NCI-H2107 (cell line): ENCODE measurements at regions not wholly inside any gene's neighbourhood (a gene's known extent, or its start where the extent isn't known, plus 50 kb on each side); places are given as distances from the start of the nearest gene placed in this dataset.

Source experiments
- DNase-seq: peaks from one replicate; lab custom pipeline; 2025; lab: John Stamatoyannopoulos, UW

DNA sequence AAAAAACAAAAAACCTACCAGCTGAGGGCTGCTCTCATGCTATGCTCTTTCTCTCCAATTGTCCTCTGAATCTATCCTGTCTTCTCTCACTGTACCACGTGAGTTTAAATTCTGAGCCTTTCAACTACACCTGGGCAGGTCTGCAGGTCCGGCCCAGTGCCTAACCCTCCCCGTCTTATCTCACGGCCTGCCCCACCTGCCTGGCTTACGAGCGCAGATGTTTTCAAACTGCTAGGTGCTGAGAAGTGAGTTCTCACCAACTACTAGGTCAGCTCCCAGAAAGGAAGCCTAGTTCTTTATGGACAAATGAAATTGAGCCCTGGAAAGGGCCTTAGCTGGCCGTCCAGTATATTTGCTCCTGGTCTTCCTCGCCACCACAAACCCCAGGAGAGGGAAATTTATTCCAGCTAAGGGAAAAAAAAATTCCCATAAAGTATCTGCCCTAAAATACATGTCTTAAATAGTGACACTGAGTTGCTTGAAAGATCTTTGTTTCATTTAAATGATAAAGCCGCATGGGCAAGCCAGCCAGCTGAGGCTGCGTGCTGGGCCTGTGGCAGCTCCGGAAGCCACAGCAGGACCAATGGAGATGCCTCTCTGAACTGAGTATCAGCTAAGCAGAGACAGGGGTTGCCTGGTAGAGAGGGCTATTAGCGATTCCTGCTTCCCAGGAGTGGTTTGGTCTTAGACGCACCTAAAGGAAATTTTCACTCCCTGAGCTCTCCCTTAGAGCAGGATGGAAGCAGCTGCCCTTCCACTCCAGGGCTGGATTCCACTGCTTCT is 92.5 kb upstream of the NCK2 start:
- no peak for DNase-seq

DNA sequence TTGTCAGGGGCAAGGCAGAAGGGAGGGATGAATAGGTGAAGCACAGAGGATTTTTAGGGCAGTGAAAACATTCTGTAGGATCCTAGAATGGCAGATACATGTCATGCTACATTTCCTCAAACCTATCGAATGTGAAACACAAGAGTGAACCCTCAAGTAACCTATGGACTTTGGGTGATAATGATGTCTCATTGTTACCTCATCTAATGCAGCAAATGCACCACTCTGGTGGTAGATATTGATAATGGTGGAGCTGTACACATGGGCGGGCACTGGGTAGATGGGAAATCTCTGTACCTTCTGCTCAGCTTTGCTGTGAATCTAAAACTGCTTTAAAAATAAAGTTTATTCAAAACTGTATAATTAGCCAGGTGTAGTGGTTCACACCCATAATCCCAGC is 95.2 kb upstream of the NCK2 start:
- no peak for DNase-seq

GRCh38 chr2:105647731-105648130 is 97.0 kb upstream of the NCK2 start:
- no peak for DNase-seq

DNA sequence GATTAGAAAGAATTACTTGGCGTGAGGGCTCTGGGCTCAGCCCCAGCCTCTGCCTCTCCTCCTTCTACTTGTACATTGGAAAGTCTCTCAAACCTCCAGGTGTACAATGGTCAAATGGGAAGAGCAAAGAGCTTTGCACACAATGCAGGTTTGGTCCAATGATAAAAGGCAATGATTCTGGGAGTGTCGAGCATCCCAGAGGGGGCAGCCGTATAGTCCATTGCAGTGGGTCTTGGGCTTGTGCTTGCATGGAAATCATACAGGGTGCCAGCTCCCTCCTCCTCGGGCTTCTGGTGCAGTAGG is 98.0 kb upstream of the NCK2 start:
- DNase-seq = no peak

DNA sequence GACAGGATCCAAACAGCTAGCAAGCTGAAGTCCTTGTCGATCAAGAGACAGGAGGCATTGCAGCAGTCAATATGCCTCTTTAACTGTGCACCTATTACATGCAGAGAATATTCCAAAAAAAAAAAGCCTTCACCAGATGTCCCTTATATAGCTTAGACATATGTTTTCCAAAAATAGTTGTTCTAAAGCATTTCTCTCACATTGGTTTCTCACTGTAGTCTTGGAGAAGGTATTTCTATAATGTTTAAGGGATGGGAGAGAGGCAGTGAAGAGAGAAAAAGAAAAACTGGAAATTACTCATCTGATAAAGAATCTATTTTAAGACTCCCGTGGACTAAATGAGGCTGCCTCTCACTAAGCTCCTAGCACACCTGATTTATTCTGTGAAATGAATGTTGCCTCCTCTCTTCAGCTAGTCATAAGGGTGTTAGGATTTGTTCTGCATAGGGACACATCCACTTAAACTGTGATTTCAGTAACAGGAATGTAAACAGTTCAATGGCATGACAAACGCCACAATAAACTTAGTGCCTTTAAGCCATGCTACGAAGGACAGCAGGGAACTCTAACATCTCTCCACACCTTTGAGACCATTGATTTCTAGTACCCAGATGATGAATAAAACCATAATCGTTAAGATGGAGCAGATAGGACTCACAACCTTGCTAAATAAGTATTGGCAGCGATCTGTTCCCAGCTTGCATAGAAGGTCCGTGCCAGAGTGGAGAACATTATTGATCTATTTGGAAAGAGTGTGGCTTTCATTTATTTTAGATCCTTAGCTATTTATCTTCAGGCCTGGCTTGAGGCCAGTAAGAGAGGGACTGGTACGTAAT is 98.6 kb upstream of the NCK2 start:
- no peak for DNase-seq

GRCh38 chr2:105645031-105645937 is 99.4 kb upstream of the NCK2 start:
- DNase-seq = no peak

DNA sequence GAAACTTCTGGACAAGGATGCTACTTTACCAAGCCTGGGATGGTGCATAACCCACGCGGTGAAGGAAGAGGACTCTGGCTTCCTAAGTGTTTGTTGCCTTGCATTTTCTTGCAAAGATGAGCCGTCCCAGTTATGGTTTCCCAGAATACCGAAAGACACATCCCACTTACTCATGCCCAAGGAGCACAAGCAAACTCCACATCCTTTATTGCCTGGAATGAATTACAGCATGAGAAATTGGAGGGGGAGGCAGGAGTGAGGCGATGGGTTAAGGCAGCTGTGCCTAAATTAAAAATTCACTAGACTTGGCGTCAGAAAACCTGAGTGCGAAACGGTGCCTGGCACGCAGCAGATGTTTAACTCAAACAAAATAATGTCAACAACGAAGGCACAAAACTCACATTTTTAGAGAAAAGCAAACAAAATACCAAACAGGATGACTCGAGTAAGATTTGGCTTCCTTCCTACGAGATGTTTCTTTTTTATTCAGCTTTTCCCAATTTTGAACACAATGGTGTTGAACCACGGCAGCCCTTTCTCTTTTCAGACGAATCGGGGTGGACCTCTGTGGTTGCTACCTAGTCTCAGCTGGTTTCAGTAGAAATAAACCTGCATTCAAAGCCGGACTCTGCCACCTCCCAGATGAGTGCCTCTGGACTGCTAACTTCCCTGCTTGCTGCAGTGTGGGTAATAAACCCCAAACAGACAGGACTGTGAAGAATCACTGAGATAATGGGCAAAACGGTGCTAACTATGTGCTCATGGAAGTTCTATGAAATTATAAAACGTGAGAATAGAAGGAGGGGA is 100.3 kb upstream of the NCK2 start:
- DNase-seq = no peak

DNA sequence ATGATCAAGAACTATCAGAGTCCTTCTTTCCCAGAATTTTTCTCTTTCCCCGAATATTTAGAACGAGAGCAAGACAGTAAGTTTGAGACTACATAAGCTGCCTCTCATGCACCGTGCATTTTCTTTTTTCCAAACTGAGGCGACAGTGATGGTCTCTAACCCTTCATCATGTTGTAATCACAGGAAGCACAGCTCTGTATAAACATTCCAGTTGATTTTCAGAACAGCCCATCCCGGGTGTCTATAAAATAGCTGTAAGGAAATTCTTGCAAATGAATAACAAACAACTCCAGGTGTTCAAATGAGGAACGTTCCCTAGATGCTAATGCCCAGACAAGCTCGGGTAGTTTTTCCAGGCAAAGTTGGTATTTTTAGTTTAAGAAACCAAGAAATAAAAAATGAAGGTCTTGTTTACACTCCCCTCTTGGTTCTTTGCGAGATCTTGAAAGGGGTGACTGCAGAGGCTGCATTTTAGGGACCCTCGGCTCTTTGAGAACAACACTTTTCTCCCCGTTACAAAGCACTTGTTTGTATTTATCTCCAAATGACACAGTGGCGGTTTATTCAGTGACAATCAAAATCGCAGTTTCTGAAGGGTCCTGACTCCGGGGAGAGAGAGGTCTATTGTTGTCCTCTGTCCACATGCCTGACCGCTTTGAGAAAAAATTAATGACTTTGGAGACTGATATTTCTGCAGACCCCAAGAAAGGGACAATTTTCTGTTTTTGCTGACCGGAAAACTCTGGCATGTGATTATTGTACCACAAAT is 101.1 kb upstream of the NCK2 start:
- no peak for DNase-seq

DNA sequence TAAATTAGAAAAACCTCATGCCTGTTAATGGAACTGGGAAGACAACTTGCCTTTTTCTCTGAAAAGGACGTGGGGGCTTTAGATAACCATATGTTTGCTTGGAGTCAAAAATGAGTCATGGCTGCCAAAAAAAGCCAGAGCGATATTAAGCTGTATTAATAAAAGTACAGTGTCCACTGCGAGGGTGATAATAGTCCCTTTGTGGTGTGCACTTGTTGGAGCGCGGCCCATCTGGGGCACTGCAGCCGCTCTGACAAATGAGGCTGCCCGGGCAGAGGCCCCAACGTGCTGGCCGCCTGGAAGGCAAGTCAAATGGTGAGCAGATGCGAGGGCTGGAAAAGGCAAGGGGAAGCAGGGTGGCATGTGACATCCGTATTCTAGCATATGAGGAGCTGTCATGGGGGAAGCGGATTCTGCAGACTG is 103.3 kb upstream of the NCK2 start:
- DNase-seq = no peak

GRCh38 chr2:105640246-105640645 is 104.5 kb upstream of the NCK2 start:
- DNase-seq = no peak

GRCh38 chr2:105636109-105636740 is 108.5 kb upstream of the NCK2 start:
- no peak for DNase-seq

- DNase-seq = no peak
Measured at GRCh38 chr2:105635564-105635963, 109.1 kb upstream of the NCK2 start.

- no peak for DNase-seq
Measured at GRCh38 chr2:105634198-105634597, 110.5 kb upstream of the NCK2 start.

DNA sequence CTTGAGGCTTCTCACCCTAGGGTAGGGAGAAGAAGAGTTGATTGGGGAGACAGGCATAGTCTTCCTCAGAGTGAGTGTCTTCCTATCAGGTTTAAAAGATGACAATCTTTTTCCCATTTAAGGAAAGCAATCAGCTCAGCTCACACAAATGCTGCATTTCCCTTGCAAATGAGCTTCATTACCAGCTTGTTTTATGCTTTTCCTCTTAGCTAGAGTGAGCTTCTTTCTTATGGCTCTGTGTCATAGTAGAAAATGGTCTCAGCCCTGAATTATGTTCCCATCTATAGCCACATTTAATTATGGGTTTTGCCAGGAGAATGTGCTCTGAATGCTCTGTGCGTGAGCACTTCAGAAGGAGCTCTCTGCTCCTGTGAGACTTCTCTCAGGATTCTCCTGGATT is 112.8 kb upstream of the NCK2 start:
- no peak for DNase-seq

DNA sequence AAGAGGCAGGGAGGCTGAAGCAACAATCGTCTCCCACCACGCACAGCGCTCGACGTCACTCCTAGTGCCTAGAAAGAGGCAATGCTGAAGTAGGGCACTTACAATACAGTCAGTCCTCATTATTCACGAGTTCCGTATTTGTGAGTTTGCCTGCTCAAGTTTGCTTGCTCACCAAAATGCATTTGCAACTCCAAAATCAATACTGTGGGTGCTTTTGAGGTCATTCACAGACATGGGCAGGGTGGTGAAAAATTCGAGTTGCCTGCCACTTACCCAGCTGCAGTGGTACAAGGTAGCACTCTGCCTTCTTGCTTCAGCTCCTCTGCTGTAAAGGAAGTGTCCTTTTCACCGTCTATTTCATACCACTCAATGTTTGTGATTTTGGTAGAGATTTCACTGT is 113.7 kb upstream of the NCK2 start:
- no peak for DNase-seq

GRCh38 chr2:105629634-105630033 is 115.1 kb upstream of the NCK2 start:
- no peak for DNase-seq

DNA sequence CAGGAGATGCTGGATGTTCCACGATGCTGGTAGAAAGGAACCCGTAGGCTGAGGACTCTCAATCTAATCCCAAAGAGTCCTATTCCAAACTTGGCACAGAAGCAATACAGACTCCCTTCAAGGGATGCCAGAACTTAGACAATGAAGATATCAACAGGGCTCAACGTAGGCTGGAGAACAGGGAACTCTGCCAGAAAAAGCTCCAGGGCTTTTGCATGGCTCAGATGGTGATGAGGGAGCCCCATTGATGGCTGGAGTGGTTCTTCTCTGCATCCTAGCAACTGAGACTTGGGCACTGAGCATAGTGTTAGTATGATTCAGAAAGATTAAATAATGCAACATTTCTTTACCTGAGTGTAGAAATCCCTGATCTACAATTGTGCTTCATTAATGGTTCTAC is 117.2 kb upstream of the NCK2 start:
- no peak for DNase-seq

- no peak for DNase-seq
Measured at GRCh38 chr2:105626966-105627340, 117.8 kb upstream of the NCK2 start.

DNA sequence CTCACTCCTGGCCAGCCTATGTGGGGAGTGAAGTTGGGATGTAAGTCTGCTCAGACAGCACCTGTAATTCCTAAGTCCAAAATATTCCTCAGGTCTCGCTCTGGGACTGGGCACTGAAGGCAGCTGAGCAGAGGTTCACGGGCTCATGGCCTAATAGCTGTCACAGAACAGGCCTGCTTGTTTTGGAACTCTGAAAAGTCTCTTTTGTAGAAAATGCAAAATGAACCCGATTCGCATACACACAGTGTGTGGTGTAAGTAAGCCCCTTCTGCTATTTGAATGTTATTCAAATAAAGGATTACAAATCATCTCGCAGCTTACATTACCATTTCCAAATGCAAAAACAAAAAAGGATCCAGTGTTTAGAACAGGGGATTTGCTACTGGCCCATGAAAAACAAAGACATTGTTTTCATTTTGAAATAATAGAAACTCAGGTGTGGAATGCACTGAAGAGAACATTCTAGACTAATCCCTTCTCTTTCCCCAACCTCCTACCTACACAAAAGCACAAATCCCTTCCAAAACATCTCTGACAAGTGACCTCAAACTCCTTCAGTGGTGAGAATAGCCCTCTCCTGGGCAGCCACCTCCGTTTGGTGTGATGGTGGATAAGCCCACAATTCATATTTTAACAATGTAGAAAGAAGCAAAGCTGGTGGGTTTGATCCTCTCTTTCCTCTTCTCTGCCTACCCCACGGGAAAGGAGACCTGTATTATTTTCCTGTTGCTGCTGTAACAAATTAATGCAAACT is 118.3 kb upstream of the NCK2 start:
- no peak for DNase-seq

DNA sequence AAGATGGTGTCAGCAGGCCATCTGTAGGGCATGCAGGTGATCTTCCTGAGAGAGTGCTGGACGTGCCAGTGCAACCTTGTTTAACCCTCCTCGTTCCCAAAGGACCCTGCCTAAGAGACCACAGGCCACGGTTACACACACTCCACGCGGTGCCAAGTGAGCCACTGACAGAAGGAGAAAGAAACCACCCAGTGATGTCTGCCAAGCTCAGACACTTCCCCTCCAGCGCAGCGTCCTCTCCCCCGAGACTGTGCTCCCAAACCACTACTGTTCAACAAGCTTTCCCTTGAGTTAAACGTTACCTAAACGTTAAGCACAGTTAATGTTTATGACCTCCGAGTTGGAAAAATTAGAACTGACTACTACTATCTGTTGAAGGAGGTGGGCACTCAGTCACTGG is 119.1 kb upstream of the NCK2 start:
- DNase-seq = no peak
